ENCODE measurements at regions not wholly inside any gene's neighbourhood (a gene's known extent, or its start where the extent isn't known, plus 50 kb on each side); places are given as distances from the start of the nearest gene placed in this dataset.

- TF ChIP-seq, protein P1, sequence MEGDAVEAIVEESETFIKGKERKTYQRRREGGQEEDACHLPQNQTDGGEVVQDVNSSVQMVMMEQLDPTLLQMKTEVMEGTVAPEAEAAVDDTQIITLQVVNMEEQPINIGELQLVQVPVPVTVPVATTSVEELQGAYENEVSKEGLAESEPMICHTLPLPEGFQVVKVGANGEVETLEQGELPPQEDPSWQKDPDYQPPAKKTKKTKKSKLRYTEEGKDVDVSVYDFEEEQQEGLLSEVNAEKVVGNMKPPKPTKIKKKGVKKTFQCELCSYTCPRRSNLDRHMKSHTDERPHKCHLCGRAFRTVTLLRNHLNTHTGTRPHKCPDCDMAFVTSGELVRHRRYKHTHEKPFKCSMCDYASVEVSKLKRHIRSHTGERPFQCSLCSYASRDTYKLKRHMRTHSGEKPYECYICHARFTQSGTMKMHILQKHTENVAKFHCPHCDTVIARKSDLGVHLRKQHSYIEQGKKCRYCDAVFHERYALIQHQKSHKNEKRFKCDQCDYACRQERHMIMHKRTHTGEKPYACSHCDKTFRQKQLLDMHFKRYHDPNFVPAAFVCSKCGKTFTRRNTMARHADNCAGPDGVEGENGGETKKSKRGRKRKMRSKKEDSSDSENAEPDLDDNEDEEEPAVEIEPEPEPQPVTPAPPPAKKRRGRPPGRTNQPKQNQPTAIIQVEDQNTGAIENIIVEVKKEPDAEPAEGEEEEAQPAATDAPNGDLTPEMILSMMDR (IDR thresholded peaks at IDR 0.05; ENCODE audit: insufficient read depth, low read depth, low read length), result no peak
- no peak for TF ChIP-seq EZH2 (IDR thresholded peaks at IDR 0.05; ENCODE audit: insufficient read depth, low read length)
These were observed 970.6 kb upstream of the ACVR2A start for GRCh38 chr2:146874260-146874658.

All from astrocyte (in vitro differentiated cells and primary cell).